DOHH2 (cell line): ENCODE measurements at regions not wholly inside any gene's neighbourhood (a gene's known extent, or its start where the extent isn't known, plus 50 kb on each side); places are given as distances from the start of the nearest gene placed in this dataset.
A peak's percentile ranks its signal among the peaks of the same experiment; 100 is the strongest.

Source experiments
- H3F3A ChIP-seq: fragments of 200-600 bp; sonication (generic), shearing (Covaris generic); 2 replicates; pipeline ENCODE4 v1.6.0; 2016; ENCODE audit warnings: antibody characterized with exemption, mild to moderate bottlenecking; ENCODE audit not compliant: control insufficient read depth, insufficient read depth
- H3K27ac ChIP-seq: fragments of 200-600 bp; sonication (generic); 2 replicates; pipeline ENCODE4 v1.5.1; 2014; ENCODE audit warnings: low read depth, mild to moderate bottlenecking, low read length, moderate library complexity
- H3K27me3 ChIP-seq: fragments of 200-600 bp; sonication (generic); 2 replicates; pipeline ENCODE4 v1.6.1; 2014; ENCODE audit warnings: mild to moderate bottlenecking, low read length, mixed read lengths; ENCODE audit not compliant: control insufficient read depth
- H3K36me3 ChIP-seq: fragments of 200-600 bp; sonication (generic); 2 replicates; pipeline ENCODE4 v1.6.1; 2014; ENCODE audit warnings: mild to moderate bottlenecking, low read length, moderate library complexity, mixed read lengths; ENCODE audit not compliant: control insufficient read depth
- H3K4me1 ChIP-seq: fragments of 200-600 bp; sonication (generic); 2 replicates; pipeline ENCODE4 v1.6.1; 2014; ENCODE audit warnings: mild to moderate bottlenecking, low read length, mixed read lengths; ENCODE audit not compliant: control insufficient read depth
- H3K4me2 ChIP-seq: fragments of 200-600 bp; sonication (generic); 2 replicates; pipeline ENCODE4 v1.6.0; 2014; ENCODE audit warnings: mild to moderate bottlenecking, low read length, moderate library complexity
- H3K4me3 ChIP-seq: fragments of 200-600 bp; sonication (generic); 2 replicates; pipeline ENCODE4 v1.5.1; 2014; ENCODE audit warnings: mild to moderate bottlenecking, low read length, mixed read lengths
- H3K79me2 ChIP-seq: fragments of 200-600 bp; sonication (generic); 2 replicates; pipeline ENCODE4 v1.6.1; 2014; ENCODE audit warnings: mild to moderate bottlenecking, low read length, mixed read lengths; ENCODE audit not compliant: control insufficient read depth
- H3K9me2 ChIP-seq: fragments of 200-600 bp; sonication (generic); replicated peaks from 2 replicates; pipeline ENCODE4 v1.6.1; 2014; ENCODE audit warnings: mild to moderate bottlenecking, low read length, mixed read lengths; ENCODE audit not compliant: control insufficient read depth
- H3K9me3 ChIP-seq: fragments of 200-600 bp; sonication (generic); 2 replicates; pipeline ENCODE4 v1.6.1; 2014; ENCODE audit warnings: antibody characterized with exemption, low read length, mixed read lengths; ENCODE audit not compliant: control insufficient read depth, insufficient read depth
- H4K20me1 ChIP-seq: fragments of 200-600 bp; sonication (generic); 2 replicates; pipeline ENCODE4 v1.6.0; 2014; ENCODE audit warnings: low read depth, mild to moderate bottlenecking, antibody characterized with exemption, low read length, moderate library complexity; ENCODE audit not compliant: control insufficient read depth, insufficient read depth
- CTCF ChIP-seq: fragments of 200-600 bp; sonication (generic); IDR thresholded peaks from one replicate; pipeline ENCODE4 v1.5.1; 2014; ENCODE audit warnings: antibody characterized with exemption, mild to moderate bottlenecking, low read depth, low read length; ENCODE audit not compliant: poor library complexity, severe bottlenecking
- EZH2phosphoT487 ChIP-seq: fragments of 200-600 bp; sonication (generic); IDR thresholded peaks from 2 replicates; pipeline ENCODE4 v1.6.1; 2017; ENCODE audit warnings: borderline replicate concordance, mild to moderate bottlenecking, antibody characterized with exemption, low read length, moderate library complexity, mixed read lengths

- Histone ChIP-seq H4K20me1 (no peaks in the 10 kb centered on the region), H3K4me3 (no peak overlapping the region), H3K9me3 (no peaks in the 10 kb centered on the region), H3K27me3 (peaks cover 10% of the 10 kb centered on the region; the same call in 1 of the 2 replicates), H3K79me2 (no peaks in the 10 kb centered on the region), H3K4me1 (peaks cover 28% of the 10 kb centered on the region), H3K27ac (no peak overlapping the region), H3K9me2 (no peaks in the 10 kb centered on the region), H3K4me2 (no peak overlapping the region), H3K36me3 (no peaks in the 10 kb centered on the region), H3F3A (peaks cover 6% of the 10 kb centered on the region)
- no peak for TF ChIP-seq EZH2phosphoT487
- no peak for TF ChIP-seq CTCF
Measured at GRCh38 chr2:64869126-64869525, 120.1 kb upstream of the SLC1A4 start.

GRCh38 chr2:64873472-64873924 is 115.7 kb upstream of the SLC1A4 start:
- peaks cover 11% of the 10 kb centered on the region for H3F3A ChIP-seq
- no peak overlapping the region for H3K27ac ChIP-seq
- no peaks in the 10 kb centered on the region for H3K9me2 ChIP-seq
- H3K4me3 ChIP-seq, result peak overlapping the region; percentile 54
- no peaks in the 10 kb centered on the region for H3K36me3 ChIP-seq
- H3K27me3 ChIP-seq, result no peaks in the 10 kb centered on the region
- no peak for TF ChIP-seq EZH2phosphoT487
- peak; percentile 99 for TF ChIP-seq CTCF
- H3K4me1 ChIP-seq, result peaks cover 11% of the 10 kb centered on the region
- no peaks in the 10 kb centered on the region for H3K9me3 ChIP-seq
- peak overlapping the region; percentile 59 for H3K4me2 ChIP-seq
- H3K79me2 ChIP-seq, result no peaks in the 10 kb centered on the region
- no peaks in the 10 kb centered on the region for H4K20me1 ChIP-seq

DNA sequence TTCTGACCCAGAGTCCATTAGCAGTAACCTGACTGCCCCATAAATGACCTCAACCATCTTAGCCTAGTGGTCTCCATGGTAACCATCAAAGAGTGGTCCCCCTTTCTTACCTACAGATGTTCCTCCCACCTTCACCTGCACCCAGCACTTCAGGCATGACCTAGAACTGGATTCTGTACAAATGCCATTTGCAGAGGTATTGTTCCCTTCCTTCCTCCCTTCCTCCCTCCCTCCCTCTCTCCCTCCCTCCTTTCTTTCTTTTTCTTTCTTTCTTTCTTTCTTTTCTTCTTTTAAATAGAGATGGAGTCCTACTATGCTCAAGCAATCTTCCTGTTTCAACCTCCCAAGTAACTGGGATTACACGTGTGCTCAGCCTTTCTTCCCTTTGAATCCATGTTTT is 114.6 kb upstream of the SLC1A4 start:
- Histone ChIP-seq H3K79me2 (no peaks in the 10 kb centered on the region), H3K27me3 (no peaks in the 10 kb centered on the region), H3K4me1 (peaks cover 11% of the 10 kb centered on the region), H3K4me2 (no peak overlapping the region), H3K9me3 (no peaks in the 10 kb centered on the region), H3K36me3 (no peaks in the 10 kb centered on the region), H3K4me3 (no peak overlapping the region), H3K9me2 (no peaks in the 10 kb centered on the region), H3K27ac (no peak overlapping the region), H3F3A (peaks cover 11% of the 10 kb centered on the region), H4K20me1 (no peaks in the 10 kb centered on the region)
- TF ChIP-seq CTCF, result no peak
- no peak for TF ChIP-seq EZH2phosphoT487
